HG02884 (cell line): ENCODE measurements at regions not wholly inside any gene's neighbourhood (a gene's known extent, or its start where the extent isn't known, plus 50 kb on each side); places are given as distances from the start of the nearest gene placed in this dataset.
"Not testable (repeated sequence)": the region's sequence is repeated elsewhere in the genome, so short reads cannot be mapped to it uniquely, and the experiment has no call there.

Experiments
- ATAC-seq: cut with Tn5 transposase; IDR thresholded peaks from one replicate; pipeline ENCODE4 v1.9.1; 2021; ENCODE audit warnings: mild to moderate bottlenecking, moderate library complexity; ENCODE audit not compliant: unreplicated experiment

DNA sequence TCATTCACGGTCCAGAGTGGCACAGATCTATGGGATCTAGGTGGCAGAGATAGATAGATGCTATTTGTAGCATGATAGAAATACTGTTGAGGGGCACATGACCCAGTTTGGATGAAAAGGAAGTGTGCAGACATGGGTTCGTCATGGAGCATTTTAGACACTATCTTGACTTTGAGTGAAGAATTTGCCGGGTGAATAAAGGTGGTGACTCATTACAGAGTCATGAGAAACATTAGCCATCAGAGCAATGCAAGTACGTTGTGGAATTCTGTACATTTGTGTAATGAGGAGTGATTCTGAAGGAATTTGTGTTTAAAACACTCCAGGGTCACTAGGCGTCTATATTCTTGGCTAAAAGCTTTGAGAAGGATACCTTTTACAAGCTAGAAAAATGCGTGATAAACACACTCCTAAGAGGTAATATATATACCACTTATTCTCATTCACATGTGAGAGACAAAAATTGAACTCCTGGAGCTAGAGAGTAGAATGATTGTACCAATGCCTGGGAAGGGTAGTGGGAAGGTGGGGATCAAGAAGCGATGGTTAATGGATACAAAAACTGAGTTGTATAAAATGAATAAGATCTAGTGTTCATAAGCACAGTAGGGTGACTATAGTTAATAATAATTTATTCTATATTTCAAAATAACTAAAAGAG is 593.7 kb upstream of the LUZP2 start:
- no peak for ATAC-seq

DNA sequence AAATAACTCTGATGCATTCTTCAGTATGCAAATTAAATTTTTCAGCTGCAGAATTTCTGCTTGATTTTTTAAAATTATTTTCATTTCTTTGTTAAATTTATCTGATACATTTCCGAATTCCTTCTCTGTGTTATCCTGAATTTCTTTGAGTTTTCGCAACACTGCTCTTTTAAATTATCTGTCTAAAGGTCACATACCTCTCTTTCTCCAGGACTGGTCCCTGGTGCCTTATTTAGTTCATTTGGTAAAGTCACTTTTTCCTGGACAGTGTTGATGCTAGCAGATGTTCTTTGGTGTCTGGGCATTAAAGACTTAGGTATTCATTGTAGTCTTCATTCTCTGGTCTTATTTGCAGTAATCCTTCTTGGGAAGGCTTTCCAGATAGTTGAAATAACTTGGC is 577.4 kb upstream of the LUZP2 start:
- no peak for ATAC-seq

DNA sequence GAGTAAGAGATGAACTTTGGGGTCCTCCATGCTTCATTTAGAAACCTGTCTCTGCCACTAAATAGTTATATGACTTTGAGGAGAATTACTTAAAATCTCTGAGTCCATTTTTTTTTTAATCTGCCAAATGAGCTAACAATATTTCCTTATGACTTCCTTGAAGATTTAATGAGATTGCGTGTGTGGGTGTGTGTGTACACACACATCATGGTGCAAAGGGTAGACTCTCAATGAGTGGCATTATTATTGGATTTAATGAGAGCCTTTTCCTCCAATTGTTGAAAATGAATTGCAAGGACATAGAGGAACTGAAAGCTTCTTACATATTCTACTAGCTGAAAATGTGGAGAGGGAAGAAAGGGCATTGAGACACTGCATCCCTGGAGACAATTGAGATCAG is 573.5 kb upstream of the LUZP2 start:
- ATAC-seq, result no peak

DNA sequence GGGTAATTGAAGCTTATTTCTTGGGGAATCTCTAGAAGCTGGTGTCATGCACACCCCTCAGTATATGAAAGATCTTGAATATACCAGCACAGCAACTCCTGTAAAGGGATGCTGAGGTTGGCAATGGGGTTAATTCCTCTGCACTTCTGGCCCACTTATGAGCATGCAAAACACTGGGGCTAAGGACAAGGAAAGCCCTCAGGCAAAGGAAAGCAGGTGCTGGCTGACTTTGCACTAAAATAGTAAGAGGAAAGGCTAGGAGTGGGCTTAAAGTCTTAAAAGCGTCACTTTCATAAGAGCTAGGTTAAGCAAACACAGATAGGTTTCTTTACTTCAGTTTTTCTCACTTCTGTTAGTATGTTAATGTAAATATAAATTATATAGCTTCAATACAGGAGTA is 572.6 kb upstream of the LUZP2 start:
- no peak for ATAC-seq

DNA sequence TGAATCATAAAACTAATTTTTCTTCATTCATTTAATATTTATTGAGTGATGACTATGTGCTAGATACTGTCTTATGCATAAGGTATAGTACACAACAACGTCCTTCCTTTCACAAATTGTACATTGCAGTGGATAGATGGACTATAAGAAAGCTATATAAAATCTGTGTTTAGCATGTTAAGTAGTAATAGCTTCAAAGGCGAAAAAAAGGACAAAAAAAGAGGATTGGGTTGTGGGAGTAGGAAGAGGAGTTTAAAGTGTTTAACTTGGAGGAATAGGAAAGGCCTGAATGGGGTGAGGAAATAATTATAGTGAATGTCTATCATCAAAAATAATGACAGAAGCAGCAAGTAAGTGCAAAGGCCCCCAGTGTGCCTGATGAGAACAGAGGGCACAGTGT is 565.4 kb upstream of the LUZP2 start:
- ATAC-seq, result no peak

DNA sequence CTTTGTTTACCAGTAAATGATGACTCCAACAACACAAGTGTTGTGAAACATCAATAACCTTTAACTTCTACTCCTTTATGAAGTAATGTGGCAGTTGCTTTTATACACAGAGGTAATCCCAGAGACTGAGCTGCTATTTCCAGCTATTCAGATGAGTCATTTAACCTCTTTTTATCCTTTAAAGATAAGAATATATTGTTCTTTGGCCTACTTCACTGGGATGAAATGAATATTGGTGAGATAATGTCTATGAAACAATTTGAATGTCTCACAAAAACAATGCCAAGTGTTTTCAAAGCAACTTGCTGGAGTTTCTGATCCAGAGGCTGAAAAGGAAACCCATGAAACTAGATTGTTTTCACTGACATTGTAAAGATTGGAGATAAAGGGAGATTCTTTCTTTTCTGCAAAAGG is 564.4 kb upstream of the LUZP2 start:
- no peak for ATAC-seq

DNA sequence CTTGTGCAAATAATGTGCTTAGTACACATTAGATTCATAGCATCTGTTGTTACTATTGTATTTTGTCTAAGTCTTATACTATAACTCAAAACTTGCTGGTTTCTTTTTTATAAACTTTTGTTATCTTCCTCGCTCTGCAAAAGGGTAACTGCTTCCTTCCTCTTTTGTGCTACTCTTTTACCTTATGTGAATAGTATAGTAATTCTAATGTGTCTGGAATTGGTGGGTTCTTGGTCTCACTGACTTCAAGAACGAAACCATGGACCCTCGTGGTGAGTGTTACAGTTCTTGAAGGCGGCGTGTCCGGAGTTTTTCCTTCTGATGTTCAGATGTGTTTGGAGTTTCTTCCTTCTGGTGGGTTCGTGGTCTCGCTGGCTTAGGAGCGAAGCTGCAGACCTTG is 563.1 kb upstream of the LUZP2 start:
- no peak for ATAC-seq

DNA sequence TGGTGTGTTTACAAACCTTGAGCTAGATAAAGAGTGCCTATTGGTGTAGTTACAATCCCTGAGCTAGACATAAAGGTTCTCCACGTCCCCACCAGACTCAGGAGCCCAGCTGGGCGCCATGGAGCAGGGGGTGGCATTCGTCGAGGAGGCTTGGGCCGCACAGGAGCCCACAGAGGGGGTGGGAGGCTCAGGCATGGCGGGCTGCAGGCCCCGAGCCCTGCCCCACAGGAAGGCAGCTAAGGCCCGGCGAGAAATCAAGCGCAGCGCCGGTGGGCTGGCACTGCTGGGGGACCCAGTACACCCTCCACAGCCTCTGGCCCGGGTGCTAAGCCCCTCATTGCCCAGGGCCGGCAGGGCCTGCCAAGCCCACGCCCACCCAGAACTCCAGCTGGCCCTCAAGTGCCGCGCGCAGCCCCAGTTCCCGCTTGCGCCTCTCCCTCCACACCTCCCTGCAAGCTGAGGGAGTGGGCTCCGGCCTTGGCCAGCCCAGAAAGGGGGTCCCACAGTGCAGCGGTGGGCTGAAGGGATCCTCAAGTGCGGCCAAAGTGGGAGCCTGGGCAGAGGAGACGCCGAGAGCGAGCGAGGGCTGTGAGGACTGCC is 562.1 kb upstream of the LUZP2 start:
- not testable (repeated sequence) for ATAC-seq

DNA sequence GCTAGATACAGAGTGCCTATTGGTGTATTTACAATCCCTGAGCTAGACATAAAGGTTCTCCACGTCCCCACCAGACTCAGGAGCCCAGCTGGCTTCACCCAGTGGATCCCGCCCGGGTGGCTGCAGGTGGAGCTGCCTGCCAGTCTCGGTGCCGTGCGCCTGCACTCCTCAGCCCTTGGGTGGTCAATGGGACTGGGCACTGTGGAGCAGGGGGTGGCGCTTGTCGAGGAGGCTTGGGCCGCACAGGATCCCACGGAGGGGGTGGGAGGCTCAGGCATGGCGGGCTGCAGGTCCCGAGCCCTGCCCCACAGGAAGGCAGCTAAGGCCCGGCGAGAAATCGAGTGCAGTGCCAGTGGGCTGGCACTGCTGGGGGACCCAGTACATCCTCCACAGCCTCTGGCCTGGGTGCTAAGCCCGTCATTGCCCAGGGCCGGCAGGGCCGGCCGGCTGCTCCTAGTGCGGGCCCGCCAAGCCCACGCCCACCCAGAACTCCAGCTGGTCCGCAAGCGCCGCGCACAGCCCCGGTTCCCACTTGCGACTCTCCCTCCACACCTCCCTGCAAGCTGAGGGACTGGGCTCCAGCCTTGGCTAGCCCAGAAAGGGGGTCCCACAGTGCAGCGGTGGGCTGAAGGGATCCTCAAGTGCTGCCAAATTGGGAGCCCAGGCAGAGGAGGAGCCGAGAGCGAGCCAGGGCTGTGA is 554.6 kb upstream of the LUZP2 start:
- not testable (repeated sequence) for ATAC-seq

DNA sequence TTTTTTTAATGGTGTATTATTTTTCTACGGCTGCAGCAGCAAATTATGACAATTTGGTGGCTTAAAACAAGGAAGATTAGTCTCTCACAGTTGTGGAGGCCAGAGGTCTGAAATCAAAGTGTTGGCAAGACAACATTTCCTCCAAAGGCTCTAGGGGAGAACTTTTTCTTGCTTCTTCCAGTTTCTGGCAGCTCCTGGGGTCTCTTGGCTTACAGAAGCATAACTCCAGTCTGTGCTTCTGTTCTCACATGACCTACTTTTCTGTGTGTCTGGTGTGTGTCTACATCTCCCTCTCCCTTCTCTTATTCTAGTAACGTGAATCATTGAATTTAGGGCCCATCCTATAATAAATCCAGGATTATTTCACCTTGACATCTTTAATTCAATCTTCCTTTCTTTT is 551.9 kb upstream of the LUZP2 start:
- no peak for ATAC-seq

DNA sequence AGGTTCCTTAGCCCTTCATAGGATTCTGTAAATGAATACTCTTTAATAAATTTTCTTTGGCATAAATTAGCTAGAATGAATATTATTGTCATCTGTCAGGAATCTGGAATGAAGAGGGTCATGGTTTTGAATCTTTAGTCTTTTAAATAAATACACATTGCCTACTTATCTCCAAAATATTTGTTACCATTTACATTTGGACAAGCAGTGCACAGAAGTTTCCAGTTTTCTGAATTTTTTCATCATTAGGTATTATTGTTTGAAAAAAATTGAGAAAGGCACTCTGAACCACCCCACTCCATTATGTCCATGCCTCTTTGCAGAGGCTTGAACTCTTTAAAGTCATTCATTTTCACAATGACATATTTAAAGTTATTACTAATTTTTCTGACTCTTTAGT is 549.0 kb upstream of the LUZP2 start:
- ATAC-seq, result no peak

DNA sequence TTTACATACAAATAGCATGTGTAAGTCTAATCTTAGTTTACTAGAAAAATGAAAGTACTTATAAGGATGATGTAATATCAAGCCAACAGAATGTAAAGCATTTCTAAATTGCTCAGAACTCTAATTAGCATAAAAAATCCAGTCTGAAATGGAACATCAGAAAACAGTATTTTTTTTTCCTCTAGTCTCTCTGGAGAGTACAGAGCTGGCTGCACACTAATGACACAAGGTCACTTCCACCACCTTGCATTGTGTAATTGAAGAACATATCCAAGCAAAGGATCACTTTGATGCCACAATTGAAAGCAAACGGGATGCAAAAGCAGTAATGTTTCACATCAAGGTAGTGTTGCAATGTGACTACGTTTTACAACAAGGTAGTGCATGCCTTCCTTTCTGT is 548.0 kb upstream of the LUZP2 start:
- ATAC-seq, result no peak

DNA sequence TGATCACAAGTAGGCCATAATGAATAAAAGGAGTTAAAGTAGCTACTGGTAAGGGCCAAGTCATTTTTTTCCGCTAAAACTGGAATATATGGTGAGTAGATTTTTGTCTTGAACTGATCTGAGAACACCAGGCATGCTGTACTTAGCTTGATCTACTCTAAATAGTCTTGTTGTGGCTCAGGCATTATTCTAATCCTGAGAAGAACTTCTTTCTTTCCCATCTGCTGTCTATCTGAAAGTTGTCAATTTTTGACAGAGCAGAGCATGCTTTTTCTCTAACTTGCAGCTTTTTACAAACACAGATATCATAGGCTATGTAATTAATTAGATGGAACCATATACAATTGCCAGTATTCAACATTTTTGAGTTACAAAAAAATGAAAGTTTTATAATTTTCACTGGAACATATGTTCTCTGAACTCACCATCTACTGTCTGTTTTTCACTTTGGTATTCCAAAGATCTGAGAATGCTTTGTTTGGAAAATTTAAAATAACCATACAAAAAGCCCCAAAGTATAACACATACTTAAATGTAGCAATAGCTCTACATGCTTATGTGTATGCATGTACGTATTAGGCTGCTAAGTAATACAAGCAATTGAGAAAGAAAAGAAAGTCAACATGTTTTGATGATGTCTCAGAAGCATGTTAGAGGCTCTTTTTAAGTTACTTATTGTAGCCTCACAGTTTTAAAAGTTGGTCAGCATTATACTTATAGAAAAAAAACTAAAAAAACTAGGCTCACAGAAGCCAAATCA is 542.7 kb upstream of the LUZP2 start:
- no peak for ATAC-seq

DNA sequence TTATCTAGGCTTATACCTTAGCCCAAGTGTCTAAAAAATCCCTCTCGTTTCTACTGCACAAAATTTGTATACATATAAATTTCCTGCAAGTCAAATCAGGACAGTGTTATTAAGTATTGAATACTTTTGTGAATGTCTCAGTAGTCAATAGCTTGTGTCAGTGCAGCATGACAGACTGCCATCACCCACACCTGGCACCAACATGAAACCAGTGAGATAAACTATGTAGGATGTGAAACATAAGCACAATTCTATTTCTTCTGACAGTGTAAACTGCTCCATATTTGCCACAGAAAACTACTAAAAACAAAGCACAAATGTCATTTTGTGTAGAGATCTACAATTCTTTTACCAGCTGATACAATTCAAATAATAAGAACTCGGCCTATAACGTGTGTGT is 542.1 kb upstream of the LUZP2 start:
- ATAC-seq, result no peak

DNA sequence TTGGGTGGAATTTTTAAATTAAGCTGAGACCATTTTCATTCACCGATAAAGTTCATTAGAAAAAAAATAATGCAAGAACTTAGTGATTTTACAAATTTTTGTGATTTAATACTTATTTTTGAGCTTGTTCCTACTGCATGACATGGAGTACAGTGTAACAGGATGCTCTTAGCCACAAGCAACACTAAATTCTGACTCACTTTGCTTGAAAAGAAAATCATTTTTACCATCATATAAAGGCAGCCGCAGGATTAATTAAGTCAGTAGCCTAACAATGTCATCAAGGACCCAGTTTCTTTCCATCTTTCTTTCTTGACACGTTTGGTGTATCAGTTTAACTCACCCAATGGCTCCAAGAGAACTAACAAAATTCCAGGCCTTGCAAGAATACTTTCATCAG is 540.3 kb upstream of the LUZP2 start:
- no peak for ATAC-seq

DNA sequence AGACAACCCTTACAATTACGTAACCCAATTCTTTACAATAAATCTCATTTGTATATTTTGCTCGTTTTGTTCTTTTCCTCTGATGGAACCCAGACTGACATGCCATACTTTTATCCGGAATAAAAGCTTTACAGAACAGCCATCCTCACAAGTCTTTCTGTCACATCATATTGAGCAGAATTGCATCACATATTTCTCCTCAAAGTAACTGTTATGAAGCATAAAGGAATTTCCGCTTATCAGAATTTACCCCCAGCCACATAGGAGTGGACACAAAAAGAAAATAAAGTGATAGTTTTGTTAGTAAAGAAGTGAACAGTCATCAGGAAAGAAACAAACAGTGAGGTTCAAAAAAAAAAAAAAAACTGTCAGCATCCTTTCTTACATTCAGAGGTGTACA is 539.5 kb upstream of the LUZP2 start:
- ATAC-seq, result no peak

DNA sequence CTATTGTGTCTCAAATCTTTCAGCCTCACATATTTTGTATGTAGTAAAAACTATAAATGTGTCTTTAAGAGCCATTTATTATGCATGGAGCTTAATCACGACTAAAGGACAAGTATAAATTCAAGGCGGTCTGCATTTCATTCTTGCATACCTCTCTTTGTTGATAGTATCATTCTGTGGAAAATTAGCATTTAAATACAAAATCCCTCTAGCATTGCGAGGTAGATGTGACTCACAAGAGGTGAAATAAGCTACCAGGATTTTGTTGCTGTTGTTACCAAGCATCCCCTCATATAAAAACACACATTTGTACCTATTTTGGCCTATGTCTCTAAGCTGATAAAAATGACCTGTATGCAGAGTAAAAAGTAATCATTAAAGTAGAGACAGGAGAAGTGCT is 537.4 kb upstream of the LUZP2 start:
- ATAC-seq, result no peak

DNA sequence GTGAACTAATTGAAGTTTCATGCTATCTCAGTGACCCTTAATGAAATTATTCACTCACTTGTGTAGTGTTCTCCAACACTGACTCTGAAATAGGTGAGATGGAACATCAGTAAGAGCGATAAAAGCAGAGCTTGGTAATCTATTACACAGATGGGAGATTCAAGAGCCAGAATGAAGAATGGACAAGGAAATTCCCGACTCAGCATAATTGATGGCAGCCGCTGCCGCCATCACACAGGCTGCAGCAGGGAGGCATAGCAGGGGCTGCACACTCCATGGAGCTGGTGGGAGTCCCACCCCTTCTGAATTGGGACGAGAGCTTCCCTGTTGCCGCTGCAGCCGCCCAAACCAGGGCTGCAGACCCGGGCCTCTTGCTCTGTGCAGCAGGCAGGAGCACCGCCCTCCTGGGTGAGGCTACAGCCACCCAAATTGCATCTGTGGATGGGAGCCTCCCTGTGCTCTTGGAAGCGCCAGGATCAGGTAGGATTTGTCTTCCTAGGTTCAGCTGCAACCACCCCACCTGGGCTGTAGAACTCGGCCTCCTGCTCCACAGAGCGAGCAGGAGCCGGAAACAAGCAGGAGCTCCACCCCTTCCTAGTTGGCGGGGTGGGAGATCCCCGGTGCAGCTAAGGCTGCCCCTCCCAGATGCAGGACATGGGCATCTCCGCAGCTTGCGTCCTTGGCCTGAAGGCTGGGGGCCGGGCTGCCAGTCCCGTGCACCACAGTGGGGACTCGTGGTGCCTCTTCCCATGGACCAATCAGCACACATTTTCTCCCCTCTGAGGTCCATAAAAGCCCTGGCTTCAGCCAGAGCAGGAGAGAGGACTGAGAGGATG is 535.1 kb upstream of the LUZP2 start:
- ATAC-seq, result no peak

DNA sequence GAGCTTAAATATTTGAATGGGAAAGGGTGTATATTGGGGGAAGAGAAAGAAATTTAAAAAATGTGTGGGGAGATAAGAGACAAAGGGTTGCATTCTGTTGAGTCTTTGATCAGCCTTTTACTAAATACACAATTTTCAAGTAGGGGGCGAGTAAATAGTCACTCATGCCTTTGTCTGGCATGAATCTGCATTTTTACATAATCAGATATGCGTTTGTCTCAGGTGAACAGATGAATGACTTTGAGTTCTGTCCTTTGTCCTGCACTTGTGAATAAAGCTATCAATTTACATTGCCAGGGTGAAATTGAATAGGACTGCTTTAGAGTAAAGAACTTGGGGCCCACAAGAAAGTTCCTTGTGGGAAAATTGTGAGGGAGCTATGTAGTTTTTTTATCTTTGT is 523.6 kb upstream of the LUZP2 start:
- no peak for ATAC-seq

DNA sequence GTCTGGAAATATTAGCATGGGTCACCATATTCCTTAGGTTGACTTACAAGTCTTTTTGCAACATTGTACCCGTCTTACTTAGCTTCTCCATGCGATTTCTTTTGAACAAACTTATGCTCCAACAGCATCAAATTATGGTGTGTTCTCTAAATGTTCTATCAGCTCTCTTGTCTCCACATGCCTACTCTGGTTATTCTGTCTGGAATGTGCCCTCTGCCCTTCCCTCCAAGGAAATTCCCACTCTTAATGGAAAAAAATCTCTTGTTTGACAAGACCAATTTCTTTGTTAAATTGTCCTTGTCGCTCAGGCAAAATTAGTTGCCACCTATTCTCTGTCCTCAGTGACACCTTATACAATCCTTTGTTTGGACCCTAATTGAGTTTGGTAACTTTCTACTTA is 522.8 kb upstream of the LUZP2 start:
- no peak for ATAC-seq

DNA sequence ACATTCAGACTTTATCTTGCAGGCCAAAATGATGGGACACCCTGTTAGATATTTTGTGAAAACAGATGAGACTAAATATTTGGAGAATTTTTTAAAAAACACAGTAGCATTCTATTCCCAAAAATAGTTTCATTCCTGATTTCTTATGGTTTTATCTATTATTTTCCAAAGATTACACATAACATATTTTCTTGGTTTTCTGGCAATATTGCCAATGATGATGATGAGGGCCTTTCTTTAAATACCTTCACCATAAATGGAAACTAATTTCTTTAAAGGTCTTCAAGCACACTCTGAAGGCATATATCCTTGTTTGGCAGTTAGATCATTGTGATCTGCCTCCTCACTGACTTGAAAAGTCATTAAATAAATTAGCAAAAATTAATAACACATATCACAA is 522.3 kb upstream of the LUZP2 start:
- ATAC-seq, result no peak
